Endothelial cell of umbilical vein (primary cell): ENCODE measurements at regions not wholly inside any gene's neighbourhood (a gene's known extent, or its start where the extent isn't known, plus 50 kb on each side); places are given as distances from the start of the nearest gene placed in this dataset.
"Not testable (repeated sequence)": the region's sequence is repeated elsewhere in the genome, so short reads cannot be mapped to it uniquely, and the experiment has no call there.

Experiments
- BruUV-seq: library from RNA; stranded (reverse); fragments of 400-500 nt; replicated peaks from 2 replicates; lab custom pipeline; 2021; lab: Mats Ljungman, UMichigan
- CTCF ChIA-PET: fragments of 300-600, 350-600 bp; sonication (Branson Sonifier 250); formaldehyde crosslinking; loops from one replicate; lab custom pipeline; 2021; ENCODE audit warnings: antibody characterized with exemption, inconsistent platforms; lab: Charles Lee
- POLR2A ChIA-PET: fragments of 300-600, 350-600 bp; sonication (Branson Sonifier 250); formaldehyde crosslinking; loops from one replicate; lab custom pipeline; 2021; ENCODE audit warnings: antibody characterized with exemption, inconsistent platforms; lab: Charles Lee
- DNase-seq: peaks from one replicate; pipeline ENCODE4 v3.0.0-alpha.2; 2011; ENCODE audit warnings: low read depth, low spot score
- FAIRE-seq: peaks from 2 replicates; lab custom pipeline; 2011; peaks lifted over from hg19 to GRCh38; lab: Jason Lieb, UNC
- H2AFZ ChIP-seq: 2 replicates; pipeline ENCODE4 v1.6.0; 2012; ENCODE audit warnings: low read depth, low read length, control low read depth, inconsistent platforms
- H3K27ac ChIP-seq: 2 replicates; pipeline ENCODE4 v1.5.1; 2011; ENCODE audit warnings: low read depth, mild to moderate bottlenecking, control low read depth, low read length, moderate library complexity; ENCODE audit not compliant: insufficient read depth
- H3K27me3 ChIP-seq, 2 experiments: 2 replicates each; pipeline versions ENCODE4 v1.6.0 to v1.6.1; 2011; ENCODE audit warnings: low read length in 2 of 2, mixed read lengths in 1 of 2; ENCODE audit not compliant: control insufficient read depth in 2 of 2, insufficient read depth in 2 of 2
- H3K36me3 ChIP-seq, 2 experiments: 2 replicates in 1 of 2; 3 replicates in 1 of 2; pipeline ENCODE4 v1.5.1; 2011; ENCODE audit warnings: low read length in 2 of 2, mild to moderate bottlenecking in 1 of 2, moderate library complexity in 1 of 2; ENCODE audit not compliant: control insufficient read depth in 2 of 2, insufficient read depth in 2 of 2; ENCODE audit errors: extremely low read depth in 1 of 2
- H3K4me1 ChIP-seq: 3 replicates; pipeline ENCODE4 v1.5.1; 2011; ENCODE audit warnings: mild to moderate bottlenecking, low read length; ENCODE audit not compliant: control insufficient read depth, insufficient read depth; ENCODE audit errors: extremely low read depth
- H3K4me2 ChIP-seq: 2 replicates; pipeline ENCODE4 v1.6.1; 2011; ENCODE audit warnings: low read length, control low read depth, mixed read lengths; ENCODE audit not compliant: insufficient read depth
- H3K4me3 ChIP-seq, 3 experiments: fragments of 200-600 bp in 1 of 3; sonication (generic), shearing (Covaris generic) in 1 of 3; replicated peaks in 1 of 3; 2 replicates each; pipeline ENCODE4 v1.5.1; 2011 to 2016; ENCODE audit warnings: control low read depth in 3 of 3, low read length in 3 of 3, mild to moderate bottlenecking in 2 of 3, inconsistent platforms in 1 of 3, low read depth in 1 of 3, moderate library complexity in 1 of 3; ENCODE audit not compliant: insufficient read depth in 1 of 3
- H3K79me2 ChIP-seq: 2 replicates; pipeline ENCODE4 v1.6.0; 2012; ENCODE audit warnings: low read length, inconsistent platforms; ENCODE audit not compliant: control insufficient read depth, insufficient read depth
- H3K9ac ChIP-seq: replicated peaks from 2 replicates; pipeline ENCODE3; 2011; ENCODE audit warnings: low read length, control low read depth; ENCODE audit not compliant: insufficient read depth; ENCODE audit errors: extremely low read depth
- H3K9me1 ChIP-seq: replicated peaks from 3 replicates; pipeline ENCODE4 v1.6.0; 2011; ENCODE audit warnings: mild to moderate bottlenecking, low read length; ENCODE audit not compliant: control insufficient read depth, insufficient read depth; ENCODE audit errors: extremely low read depth
- H3K9me3 ChIP-seq: replicated peaks from 2 replicates; pipeline ENCODE4 v1.5.1; 2012; ENCODE audit warnings: low read length, inconsistent platforms; ENCODE audit not compliant: control insufficient read depth, insufficient read depth
- H4K20me1 ChIP-seq: replicated peaks from 2 replicates; pipeline ENCODE3; 2011; ENCODE audit warnings: mild to moderate bottlenecking, low read length; ENCODE audit not compliant: control insufficient read depth, insufficient read depth; ENCODE audit errors: extremely low read depth
- CTCF ChIP-seq, 2 donors: IDR thresholded peaks; 1 replicate in 1 of 2; 2 replicates in 1 of 2; pipeline ENCODE4 v1.5.1; 2011; ENCODE audit warnings: low read length in 2 of 2, mild to moderate bottlenecking in 2 of 2, moderate library complexity in 2 of 2, control low read depth in 1 of 2, inconsistent platforms in 1 of 2, low read depth in 1 of 2; ENCODE audit not compliant: insufficient read depth in 1 of 2; ENCODE audit errors: extremely low read depth in 1 of 2
- EZH2 ChIP-seq: IDR thresholded peaks from 2 replicates; pipeline ENCODE4 v1.6.1; 2012; ENCODE audit warnings: borderline replicate concordance, low read depth, mild to moderate bottlenecking, moderate library complexity, low read length, inconsistent platforms; ENCODE audit not compliant: severe bottlenecking
- FOS ChIP-seq: IDR thresholded peaks from 2 replicates; pipeline ENCODE4 v1.6.1; 2011; ENCODE audit warnings: mild to moderate bottlenecking, low read length, moderate library complexity, borderline replicate concordance; ENCODE audit not compliant: insufficient read depth
- GATA2 ChIP-seq: IDR thresholded peaks from 2 replicates; pipeline ENCODE4 v1.7.0; 2011; ENCODE audit warnings: low read depth, mild to moderate bottlenecking, moderate library complexity, mixed read lengths, low read length; ENCODE audit not compliant: insufficient read length, insufficient read depth
- JUN ChIP-seq: IDR thresholded peaks from 2 replicates; pipeline ENCODE4 v1.6.1; 2011; ENCODE audit warnings: borderline replicate concordance, low read depth; ENCODE audit not compliant: insufficient read length, insufficient read depth
- MAX ChIP-seq: IDR thresholded peaks from 2 replicates; pipeline ENCODE4 v1.6.1; 2011; ENCODE audit not compliant: insufficient read depth, insufficient read length
- MYC ChIP-seq: IDR thresholded peaks from one replicate; pipeline ENCODE4 v1.6.1; 2011; ENCODE audit warnings: mild to moderate bottlenecking, low read depth, low read length
- POLR2A ChIP-seq: IDR thresholded peaks from 2 replicates; pipeline ENCODE4 v1.6.1; 2012; ENCODE audit warnings: low read depth, mild to moderate bottlenecking, control low read depth, low read length
- POLR2AphosphoS5 ChIP-seq: IDR thresholded peaks from 2 replicates; pipeline ENCODE4 v1.6.1; 2012; ENCODE audit warnings: low read depth, mild to moderate bottlenecking, control low read depth, low read length, moderate library complexity; ENCODE audit not compliant: insufficient read depth
- dilution Hi-C: fragments of 300-500 bp; cut with MboI; formaldehyde crosslinking; loops from one replicate; pipeline ENCODE4 v1.15.0; 2019; ENCODE audit warnings: low sequenced_read_pairs; ENCODE audit not compliant: extremely low pct_ligation_motif_present
- intact Hi-C: fragments of 100-400 bp; cut with micrococcal nuclease; formaldehyde crosslinking; loops from one replicate; pipeline ENCODE4 v1.10.0; 2022

DNA sequence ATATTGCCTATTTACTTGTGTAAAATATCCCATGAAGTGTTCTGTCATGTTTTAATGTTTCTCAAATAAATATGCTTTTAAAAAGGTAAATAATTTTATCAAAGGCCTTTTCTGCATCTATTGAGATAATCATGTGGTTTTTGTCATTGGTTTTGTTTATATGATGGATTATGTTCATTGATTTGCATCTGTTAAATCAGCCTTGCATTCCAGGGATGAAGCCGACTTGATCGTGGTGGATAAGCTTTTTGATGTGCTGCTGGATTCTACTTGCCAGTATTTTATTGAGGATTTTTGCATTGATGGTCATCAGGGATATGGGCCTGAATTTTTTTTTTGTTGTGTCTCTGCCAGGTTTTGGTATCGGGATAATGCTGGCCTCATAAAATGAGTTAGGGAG, 63.9 kb upstream of the P2RY10 start:
- H3K9me1 ChIP-seq, H3K79me2 ChIP-seq, H4K20me1 ChIP-seq, H3K4me1 ChIP-seq, FAIRE-seq, POLR2A ChIA-PET, H2AFZ ChIP-seq, dilution Hi-C loops, H3K4me2 ChIP-seq, intact Hi-C loops, H3K9ac ChIP-seq, H3K36me3 ChIP-seq, H3K27me3 ChIP-seq, BruUV-seq, H3K9me3 ChIP-seq, DNase-seq, CTCF ChIA-PET, H3K27ac ChIP-seq, H3K4me3 ChIP-seq: not testable (repeated sequence)

GRCh38 chrX:78886550-78886949, 58.6 kb upstream of the P2RY10 start:
- intact Hi-C loops (loop anchor here (5.0 kb wide), 1 partner anchor 329 kb away; no protein-coding TSS in a partner anchor), dilution Hi-C loops (no loop called here)
- Histone ChIP-seq H3K79me2 (no peaks in the 10 kb centered on the region), H3K36me3 (no peaks in the 10 kb centered on the region), H3K9me3 (no peaks in the 10 kb centered on the region), H4K20me1 (no peaks in the 10 kb centered on the region), H3K4me3 (no peak overlapping the region), H2AFZ (no peak overlapping the region), H3K9ac (no peak overlapping the region), H3K27ac (no peak overlapping the region), H3K27me3 (no peaks in the 10 kb centered on the region), H3K4me2 (no peak overlapping the region), H3K4me1 (no peaks in the 10 kb centered on the region), H3K9me1 (no peaks in the 10 kb centered on the region)
- no TSS peak for BruUV-seq
- ChIA-PET POLR2A (no interaction called here), CTCF (interaction anchor here (0.8 kb wide), 1 partner anchor 331 kb away, joined by 4 read pairs; no protein-coding TSS in a partner anchor)
- DNase-seq (no peak), FAIRE-seq (no peak)
- TF ChIP-seq GATA2 (no peak), MAX (no peak), JUN (no peak), CTCF (IDR thresholded peaks at IDR 0.05; ENCODE audit: extremely low read depth in 1 of 2, insufficient read depth in 1 of 2, low read depth in 1 of 2, low read length in 2 of 2) (no peak), POLR2AphosphoS5 (no peak), FOS (no peak), MYC (no peak), POLR2A (no peak), EZH2 (no peak)
